ENCODE measurements at regions not wholly inside any gene's neighbourhood (a gene's known extent, or its start where the extent isn't known, plus 50 kb on each side); places are given as distances from the start of the nearest gene placed in this dataset.

GRCh38 chr14:100982762-100983161 lies 79.2 kb upstream of the RTL1 start:
- no peak for TF ChIP-seq CTCF (IDR thresholded peaks at IDR 0.05; ENCODE audit: unreplicated experiment)
- Mint-ChIP-seq H3K27ac (ENCODE audit: low read depth, unreplicated experiment) (no peak overlapping the region), H3K27me3 (ENCODE audit: insufficient read depth, unreplicated experiment) (no peaks in the 10 kb centered on the region), H3K4me3 (ENCODE audit: unreplicated experiment) (no peak overlapping the region), H3K4me1 (ENCODE audit: insufficient read depth, unreplicated experiment) (peaks cover 18% of the 10 kb centered on the region), H3K36me3 (ENCODE audit: insufficient read depth, unreplicated experiment) (no peaks in the 10 kb centered on the region), H3K9me3 (ENCODE audit: unreplicated experiment) (no peaks in the 10 kb centered on the region)
- CTCF ChIA-PET: no interaction called here
- intact Hi-C loops (cut with micrococcal nuclease): no loop called here
- POLR2A ChIA-PET: no interaction called here
- DNase-seq (ENCODE audit: unreplicated experiment): peak; percentile 9
- no TSS peak for BruUV-seq (replicated peaks)

- Mint-ChIP-seq H3K4me1 (ENCODE audit: insufficient read depth, unreplicated experiment) (peaks cover 23% of the 10 kb centered on the region), H3K4me3 (ENCODE audit: unreplicated experiment) (no peak overlapping the region), H3K27me3 (ENCODE audit: insufficient read depth, unreplicated experiment) (no peaks in the 10 kb centered on the region), H3K9me3 (ENCODE audit: unreplicated experiment) (no peaks in the 10 kb centered on the region), H3K27ac (ENCODE audit: low read depth, unreplicated experiment) (no peak overlapping the region), H3K36me3 (ENCODE audit: insufficient read depth, unreplicated experiment) (no peaks in the 10 kb centered on the region)
- BruUV-seq (replicated peaks): no TSS peak
- no peak for TF ChIP-seq CTCF (IDR thresholded peaks at IDR 0.05; ENCODE audit: unreplicated experiment)
- intact Hi-C loops (cut with micrococcal nuclease): no loop called here
- DNase-seq (ENCODE audit: unreplicated experiment): no peak
- CTCF ChIA-PET: no interaction called here
- POLR2A ChIA-PET: no interaction called here
Measured at GRCh38 chr14:100983710-100984109, 80.2 kb upstream of the RTL1 start.

- no TSS peak for BruUV-seq (replicated peaks)
- CTCF ChIA-PET: no interaction called here
- intact Hi-C loops (cut with micrococcal nuclease): no loop called here
Measured at GRCh38 chr14:100988011-100988410, 84.5 kb upstream of the RTL1 start.

GRCh38 chr14:100988411-100988900 lies 84.9 kb upstream of the RTL1 start:
- POLR2A ChIA-PET: interaction anchor here (0.7 kb wide), 1 partner anchor 401 kb away, joined by 4 read pairs; no protein-coding TSS in a partner anchor
- no peaks in the 10 kb centered on the region for H3K27me3 Mint-ChIP-seq (ENCODE audit: insufficient read depth, unreplicated experiment)
- CTCF ChIA-PET: no interaction called here
- intact Hi-C loops (cut with micrococcal nuclease): no loop called here
- BruUV-seq (replicated peaks): no TSS peak
- no peak for TF ChIP-seq CTCF (IDR thresholded peaks at IDR 0.05; ENCODE audit: unreplicated experiment)
- H3K4me1 Mint-ChIP-seq (ENCODE audit: insufficient read depth, unreplicated experiment): peaks cover 12% of the 10 kb centered on the region
- no peak overlapping the region for H3K4me3 Mint-ChIP-seq (ENCODE audit: unreplicated experiment)
- H3K9me3 Mint-ChIP-seq (ENCODE audit: unreplicated experiment): peaks cover 8% of the 10 kb centered on the region
- H3K36me3 Mint-ChIP-seq (ENCODE audit: insufficient read depth, unreplicated experiment): no peaks in the 10 kb centered on the region
- H3K27ac Mint-ChIP-seq (ENCODE audit: low read depth, unreplicated experiment): peak overlapping the region; percentile 27
- peak; percentile 48 for DNase-seq (ENCODE audit: unreplicated experiment)

More at GRCh38 chr14:100988011-100988410, 84.5 kb upstream of the RTL1 start:
- Mint-ChIP-seq H3K27me3 (ENCODE audit: insufficient read depth, unreplicated experiment) (no peaks in the 10 kb centered on the region), H3K4me3 (ENCODE audit: unreplicated experiment) (no peak overlapping the region), H3K27ac (ENCODE audit: low read depth, unreplicated experiment) (peak overlapping the region; percentile 27), H3K4me1 (ENCODE audit: insufficient read depth, unreplicated experiment) (peaks cover 7% of the 10 kb centered on the region), H3K36me3 (ENCODE audit: insufficient read depth, unreplicated experiment) (no peaks in the 10 kb centered on the region), H3K9me3 (ENCODE audit: unreplicated experiment) (peaks cover 8% of the 10 kb centered on the region)
- peak; percentile 19 for DNase-seq (ENCODE audit: unreplicated experiment)
- POLR2A ChIA-PET: interaction anchor here (0.7 kb wide), 1 partner anchor 400 kb away, joined by 4 read pairs; no protein-coding TSS in a partner anchor
- TF ChIP-seq CTCF (IDR thresholded peaks at IDR 0.05; ENCODE audit: unreplicated experiment): no peak
